ENCODE measurements at regions not wholly inside any gene's neighbourhood (a gene's known extent, or its start where the extent isn't known, plus 50 kb on each side); places are given as distances from the start of the nearest gene placed in this dataset.

DNA sequence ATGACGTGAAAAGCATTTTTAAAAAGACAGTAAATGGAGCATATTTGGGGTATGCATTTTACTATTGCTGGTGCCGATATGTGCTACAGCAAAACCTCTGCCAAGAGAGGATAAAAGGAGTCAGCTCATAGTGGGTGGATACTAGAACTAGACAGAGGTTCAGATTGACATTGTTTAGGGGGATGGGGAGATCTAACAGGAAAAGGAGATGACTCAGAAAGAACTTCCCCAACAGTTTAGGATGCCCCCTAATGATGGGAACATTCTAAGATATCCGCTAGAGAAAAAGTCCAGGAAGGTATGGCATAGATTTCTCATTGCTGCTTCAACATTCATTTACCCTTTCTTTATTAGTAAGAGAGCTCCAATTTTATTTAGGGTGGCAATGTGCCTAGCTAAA, 110.5 kb upstream of the CLEC14A start (continued):
- TF ChIP-seq, protein P1, sequence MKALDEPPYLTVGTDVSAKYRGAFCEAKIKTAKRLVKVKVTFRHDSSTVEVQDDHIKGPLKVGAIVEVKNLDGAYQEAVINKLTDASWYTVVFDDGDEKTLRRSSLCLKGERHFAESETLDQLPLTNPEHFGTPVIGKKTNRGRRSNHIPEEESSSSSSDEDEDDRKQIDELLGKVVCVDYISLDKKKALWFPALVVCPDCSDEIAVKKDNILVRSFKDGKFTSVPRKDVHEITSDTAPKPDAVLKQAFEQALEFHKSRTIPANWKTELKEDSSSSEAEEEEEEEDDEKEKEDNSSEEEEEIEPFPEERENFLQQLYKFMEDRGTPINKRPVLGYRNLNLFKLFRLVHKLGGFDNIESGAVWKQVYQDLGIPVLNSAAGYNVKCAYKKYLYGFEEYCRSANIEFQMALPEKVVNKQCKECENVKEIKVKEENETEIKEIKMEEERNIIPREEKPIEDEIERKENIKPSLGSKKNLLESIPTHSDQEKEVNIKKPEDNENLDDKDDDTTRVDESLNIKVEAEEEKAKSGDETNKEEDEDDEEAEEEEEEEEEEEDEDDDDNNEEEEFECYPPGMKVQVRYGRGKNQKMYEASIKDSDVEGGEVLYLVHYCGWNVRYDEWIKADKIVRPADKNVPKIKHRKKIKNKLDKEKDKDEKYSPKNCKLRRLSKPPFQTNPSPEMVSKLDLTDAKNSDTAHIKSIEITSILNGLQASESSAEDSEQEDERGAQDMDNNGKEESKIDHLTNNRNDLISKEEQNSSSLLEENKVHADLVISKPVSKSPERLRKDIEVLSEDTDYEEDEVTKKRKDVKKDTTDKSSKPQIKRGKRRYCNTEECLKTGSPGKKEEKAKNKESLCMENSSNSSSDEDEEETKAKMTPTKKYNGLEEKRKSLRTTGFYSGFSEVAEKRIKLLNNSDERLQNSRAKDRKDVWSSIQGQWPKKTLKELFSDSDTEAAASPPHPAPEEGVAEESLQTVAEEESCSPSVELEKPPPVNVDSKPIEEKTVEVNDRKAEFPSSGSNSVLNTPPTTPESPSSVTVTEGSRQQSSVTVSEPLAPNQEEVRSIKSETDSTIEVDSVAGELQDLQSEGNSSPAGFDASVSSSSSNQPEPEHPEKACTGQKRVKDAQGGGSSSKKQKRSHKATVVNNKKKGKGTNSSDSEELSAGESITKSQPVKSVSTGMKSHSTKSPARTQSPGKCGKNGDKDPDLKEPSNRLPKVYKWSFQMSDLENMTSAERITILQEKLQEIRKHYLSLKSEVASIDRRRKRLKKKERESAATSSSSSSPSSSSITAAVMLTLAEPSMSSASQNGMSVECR (CRISPR knock-in tag; IDR thresholded peaks at IDR 0.05; ENCODE audit: borderline replicate concordance) = no peak
- TF ChIP-seq, protein P2, sequence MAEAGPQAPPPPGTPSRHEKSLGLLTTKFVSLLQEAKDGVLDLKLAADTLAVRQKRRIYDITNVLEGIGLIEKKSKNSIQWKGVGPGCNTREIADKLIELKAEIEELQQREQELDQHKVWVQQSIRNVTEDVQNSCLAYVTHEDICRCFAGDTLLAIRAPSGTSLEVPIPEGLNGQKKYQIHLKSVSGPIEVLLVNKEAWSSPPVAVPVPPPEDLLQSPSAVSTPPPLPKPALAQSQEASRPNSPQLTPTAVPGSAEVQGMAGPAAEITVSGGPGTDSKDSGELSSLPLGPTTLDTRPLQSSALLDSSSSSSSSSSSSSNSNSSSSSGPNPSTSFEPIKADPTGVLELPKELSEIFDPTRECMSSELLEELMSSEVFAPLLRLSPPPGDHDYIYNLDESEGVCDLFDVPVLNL (CRISPR knock-in tag; IDR thresholded peaks at IDR 0.05; ENCODE audit: borderline replicate concordance, low read depth) = no peak
- TF ChIP-seq FOXP1 (CRISPR knock-in tag; IDR thresholded peaks at IDR 0.05; ENCODE audit: borderline replicate concordance) = no peak
- TF ChIP-seq, protein P3, sequence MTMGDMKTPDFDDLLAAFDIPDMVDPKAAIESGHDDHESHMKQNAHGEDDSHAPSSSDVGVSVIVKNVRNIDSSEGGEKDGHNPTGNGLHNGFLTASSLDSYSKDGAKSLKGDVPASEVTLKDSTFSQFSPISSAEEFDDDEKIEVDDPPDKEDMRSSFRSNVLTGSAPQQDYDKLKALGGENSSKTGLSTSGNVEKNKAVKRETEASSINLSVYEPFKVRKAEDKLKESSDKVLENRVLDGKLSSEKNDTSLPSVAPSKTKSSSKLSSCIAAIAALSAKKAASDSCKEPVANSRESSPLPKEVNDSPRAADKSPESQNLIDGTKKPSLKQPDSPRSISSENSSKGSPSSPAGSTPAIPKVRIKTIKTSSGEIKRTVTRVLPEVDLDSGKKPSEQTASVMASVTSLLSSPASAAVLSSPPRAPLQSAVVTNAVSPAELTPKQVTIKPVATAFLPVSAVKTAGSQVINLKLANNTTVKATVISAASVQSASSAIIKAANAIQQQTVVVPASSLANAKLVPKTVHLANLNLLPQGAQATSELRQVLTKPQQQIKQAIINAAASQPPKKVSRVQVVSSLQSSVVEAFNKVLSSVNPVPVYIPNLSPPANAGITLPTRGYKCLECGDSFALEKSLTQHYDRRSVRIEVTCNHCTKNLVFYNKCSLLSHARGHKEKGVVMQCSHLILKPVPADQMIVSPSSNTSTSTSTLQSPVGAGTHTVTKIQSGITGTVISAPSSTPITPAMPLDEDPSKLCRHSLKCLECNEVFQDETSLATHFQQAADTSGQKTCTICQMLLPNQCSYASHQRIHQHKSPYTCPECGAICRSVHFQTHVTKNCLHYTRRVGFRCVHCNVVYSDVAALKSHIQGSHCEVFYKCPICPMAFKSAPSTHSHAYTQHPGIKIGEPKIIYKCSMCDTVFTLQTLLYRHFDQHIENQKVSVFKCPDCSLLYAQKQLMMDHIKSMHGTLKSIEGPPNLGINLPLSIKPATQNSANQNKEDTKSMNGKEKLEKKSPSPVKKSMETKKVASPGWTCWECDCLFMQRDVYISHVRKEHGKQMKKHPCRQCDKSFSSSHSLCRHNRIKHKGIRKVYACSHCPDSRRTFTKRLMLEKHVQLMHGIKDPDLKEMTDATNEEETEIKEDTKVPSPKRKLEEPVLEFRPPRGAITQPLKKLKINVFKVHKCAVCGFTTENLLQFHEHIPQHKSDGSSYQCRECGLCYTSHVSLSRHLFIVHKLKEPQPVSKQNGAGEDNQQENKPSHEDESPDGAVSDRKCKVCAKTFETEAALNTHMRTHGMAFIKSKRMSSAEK (CRISPR knock-in tag; IDR thresholded peaks at IDR 0.05; ENCODE audit: borderline replicate concordance) = no peak
- no peak for TF ChIP-seq FOXK1 (CRISPR knock-in tag; IDR thresholded peaks at IDR 0.05)
- TF ChIP-seq, protein P4, sequence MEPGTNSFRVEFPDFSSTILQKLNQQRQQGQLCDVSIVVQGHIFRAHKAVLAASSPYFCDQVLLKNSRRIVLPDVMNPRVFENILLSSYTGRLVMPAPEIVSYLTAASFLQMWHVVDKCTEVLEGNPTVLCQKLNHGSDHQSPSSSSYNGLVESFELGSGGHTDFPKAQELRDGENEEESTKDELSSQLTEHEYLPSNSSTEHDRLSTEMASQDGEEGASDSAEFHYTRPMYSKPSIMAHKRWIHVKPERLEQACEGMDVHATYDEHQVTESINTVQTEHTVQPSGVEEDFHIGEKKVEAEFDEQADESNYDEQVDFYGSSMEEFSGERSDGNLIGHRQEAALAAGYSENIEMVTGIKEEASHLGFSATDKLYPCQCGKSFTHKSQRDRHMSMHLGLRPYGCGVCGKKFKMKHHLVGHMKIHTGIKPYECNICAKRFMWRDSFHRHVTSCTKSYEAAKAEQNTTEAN (CRISPR knock-in tag; IDR thresholded peaks at IDR 0.05) = no peak
- no peak for TF ChIP-seq ZNF416 (CRISPR knock-in tag; IDR thresholded peaks at IDR 0.05)

DNA sequence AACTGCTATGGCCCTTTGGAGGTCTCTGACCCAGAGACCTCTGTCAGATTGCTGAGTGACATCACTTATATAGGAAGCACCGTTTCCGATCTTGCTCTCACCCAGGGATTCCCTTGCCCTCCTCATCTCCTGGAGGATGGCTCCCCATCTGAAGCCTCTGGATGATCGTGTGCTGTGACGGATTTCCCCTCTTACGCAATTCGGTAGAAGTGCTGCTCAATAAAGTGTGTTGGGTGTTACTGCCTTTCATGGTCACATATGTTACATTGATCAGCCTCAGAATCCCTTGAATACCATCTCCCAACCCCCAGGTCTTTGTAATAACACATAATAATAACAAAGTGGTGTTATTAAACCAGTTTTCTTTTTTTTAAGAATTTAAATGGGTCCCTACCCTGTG, 107.3 kb upstream of the CLEC14A start:
- no peak for TF ChIP-seq FOXK1 (CRISPR knock-in tag; IDR thresholded peaks at IDR 0.05)
- TF ChIP-seq, protein P5, sequence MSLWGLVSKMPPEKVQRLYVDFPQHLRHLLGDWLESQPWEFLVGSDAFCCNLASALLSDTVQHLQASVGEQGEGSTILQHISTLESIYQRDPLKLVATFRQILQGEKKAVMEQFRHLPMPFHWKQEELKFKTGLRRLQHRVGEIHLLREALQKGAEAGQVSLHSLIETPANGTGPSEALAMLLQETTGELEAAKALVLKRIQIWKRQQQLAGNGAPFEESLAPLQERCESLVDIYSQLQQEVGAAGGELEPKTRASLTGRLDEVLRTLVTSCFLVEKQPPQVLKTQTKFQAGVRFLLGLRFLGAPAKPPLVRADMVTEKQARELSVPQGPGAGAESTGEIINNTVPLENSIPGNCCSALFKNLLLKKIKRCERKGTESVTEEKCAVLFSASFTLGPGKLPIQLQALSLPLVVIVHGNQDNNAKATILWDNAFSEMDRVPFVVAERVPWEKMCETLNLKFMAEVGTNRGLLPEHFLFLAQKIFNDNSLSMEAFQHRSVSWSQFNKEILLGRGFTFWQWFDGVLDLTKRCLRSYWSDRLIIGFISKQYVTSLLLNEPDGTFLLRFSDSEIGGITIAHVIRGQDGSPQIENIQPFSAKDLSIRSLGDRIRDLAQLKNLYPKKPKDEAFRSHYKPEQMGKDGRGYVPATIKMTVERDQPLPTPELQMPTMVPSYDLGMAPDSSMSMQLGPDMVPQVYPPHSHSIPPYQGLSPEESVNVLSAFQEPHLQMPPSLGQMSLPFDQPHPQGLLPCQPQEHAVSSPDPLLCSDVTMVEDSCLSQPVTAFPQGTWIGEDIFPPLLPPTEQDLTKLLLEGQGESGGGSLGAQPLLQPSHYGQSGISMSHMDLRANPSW (CRISPR knock-in tag; conservative IDR thresholded peaks at IDR 0.05; ENCODE audit: low read depth) = no peak
- TF ChIP-seq, protein P6, sequence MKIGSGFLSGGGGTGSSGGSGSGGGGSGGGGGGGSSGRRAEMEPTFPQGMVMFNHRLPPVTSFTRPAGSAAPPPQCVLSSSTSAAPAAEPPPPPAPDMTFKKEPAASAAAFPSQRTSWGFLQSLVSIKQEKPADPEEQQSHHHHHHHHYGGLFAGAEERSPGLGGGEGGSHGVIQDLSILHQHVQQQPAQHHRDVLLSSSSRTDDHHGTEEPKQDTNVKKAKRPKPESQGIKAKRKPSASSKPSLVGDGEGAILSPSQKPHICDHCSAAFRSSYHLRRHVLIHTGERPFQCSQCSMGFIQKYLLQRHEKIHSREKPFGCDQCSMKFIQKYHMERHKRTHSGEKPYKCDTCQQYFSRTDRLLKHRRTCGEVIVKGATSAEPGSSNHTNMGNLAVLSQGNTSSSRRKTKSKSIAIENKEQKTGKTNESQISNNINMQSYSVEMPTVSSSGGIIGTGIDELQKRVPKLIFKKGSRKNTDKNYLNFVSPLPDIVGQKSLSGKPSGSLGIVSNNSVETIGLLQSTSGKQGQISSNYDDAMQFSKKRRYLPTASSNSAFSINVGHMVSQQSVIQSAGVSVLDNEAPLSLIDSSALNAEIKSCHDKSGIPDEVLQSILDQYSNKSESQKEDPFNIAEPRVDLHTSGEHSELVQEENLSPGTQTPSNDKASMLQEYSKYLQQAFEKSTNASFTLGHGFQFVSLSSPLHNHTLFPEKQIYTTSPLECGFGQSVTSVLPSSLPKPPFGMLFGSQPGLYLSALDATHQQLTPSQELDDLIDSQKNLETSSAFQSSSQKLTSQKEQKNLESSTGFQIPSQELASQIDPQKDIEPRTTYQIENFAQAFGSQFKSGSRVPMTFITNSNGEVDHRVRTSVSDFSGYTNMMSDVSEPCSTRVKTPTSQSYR (CRISPR knock-in tag; IDR thresholded peaks at IDR 0.05) = no peak
- TF ChIP-seq, protein P7, sequence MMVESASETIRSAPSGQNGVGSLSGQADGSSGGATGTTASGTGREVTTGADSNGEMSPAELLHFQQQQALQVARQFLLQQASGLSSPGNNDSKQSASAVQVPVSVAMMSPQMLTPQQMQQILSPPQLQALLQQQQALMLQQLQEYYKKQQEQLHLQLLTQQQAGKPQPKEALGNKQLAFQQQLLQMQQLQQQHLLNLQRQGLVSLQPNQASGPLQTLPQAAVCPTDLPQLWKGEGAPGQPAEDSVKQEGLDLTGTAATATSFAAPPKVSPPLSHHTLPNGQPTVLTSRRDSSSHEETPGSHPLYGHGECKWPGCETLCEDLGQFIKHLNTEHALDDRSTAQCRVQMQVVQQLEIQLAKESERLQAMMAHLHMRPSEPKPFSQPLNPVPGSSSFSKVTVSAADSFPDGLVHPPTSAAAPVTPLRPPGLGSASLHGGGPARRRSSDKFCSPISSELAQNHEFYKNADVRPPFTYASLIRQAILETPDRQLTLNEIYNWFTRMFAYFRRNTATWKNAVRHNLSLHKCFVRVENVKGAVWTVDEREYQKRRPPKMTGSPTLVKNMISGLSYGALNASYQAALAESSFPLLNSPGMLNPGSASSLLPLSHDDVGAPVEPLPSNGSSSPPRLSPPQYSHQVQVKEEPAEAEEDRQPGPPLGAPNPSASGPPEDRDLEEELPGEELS (CRISPR knock-in tag; IDR thresholded peaks at IDR 0.05) = no peak
- no peak for TF ChIP-seq MXD4 (CRISPR knock-in tag; IDR thresholded peaks at IDR 0.05; ENCODE audit: borderline replicate concordance)
- Mint-ChIP-seq H3K4me3 (no peak overlapping the region), H3K27ac (no peak overlapping the region), H3K36me3 (no peaks in the 10 kb centered on the region), H3K4me1 (0 out of 2 replicates have a peak, but pooled peaks cover 2% of the 10 kb centered on the region), H3K27me3 (ENCODE audit: low read depth) (peaks cover 76% of the 10 kb centered on the region), H3K9me3 (peaks cover 7% of the 10 kb centered on the region; the same call in 1 of the 2 replicates)
- CTCF ChIA-PET = no interaction called here
- DNase-seq (ENCODE audit: low spot score) = no peak
- POLR2A ChIA-PET = no interaction called here
- no peak for ATAC-seq

Data from WTC11 (cell line).